CD4-positive, alpha-beta T cell (primary cell): ENCODE measurements at regions not wholly inside any gene's neighbourhood (a gene's known extent, or its start where the extent isn't known, plus 50 kb on each side); places are given as distances from the start of the nearest gene placed in this dataset.
"Not testable (repeated sequence)": the region's sequence is repeated elsewhere in the genome, so short reads cannot be mapped to it uniquely, and the experiment has no call there.

ENCODE experiments used
- ATAC-seq: fragments of 200-7000 bp; cut with Tn5 transposase; one replicate; pipeline ENCODE4 v1.10.0; 2022; ENCODE audit warnings: mild to moderate bottlenecking; ENCODE audit not compliant: poor library complexity
- CTCF ChIA-PET: fragments of 350-600 bp; sonication (Branson Sonifier 250); formaldehyde crosslinking; loops from one replicate; lab custom pipeline; 2021; ENCODE audit warnings: antibody characterized with exemption, inconsistent platforms; lab: Charles Lee
- POLR2A ChIA-PET: fragments of 350-600 bp; sonication (Branson Sonifier 250); formaldehyde crosslinking; loops from one replicate; lab custom pipeline; 2021; ENCODE audit warnings: antibody characterized with exemption, inconsistent platforms; lab: Charles Lee
- DNase-seq, 14 experiments: peaks; one replicate each; pipeline ENCODE4 v3.0.0-alpha.2; 2013 to 2020; ENCODE audit warnings: mixed read lengths in 2 of 14
- H3K27ac ChIP-seq, 2 donors: one replicate each; pipeline versions ENCODE4 v1.5.1 to v1.7.0; 2013; ENCODE audit warnings: low read length in 2 of 2, low read depth in 1 of 2, mild to moderate bottlenecking in 1 of 2
- H3K27me3 ChIP-seq, 2 experiments: 1 replicate in 1 of 2; 2 replicates in 1 of 2; pipeline versions ENCODE4 v1.6.1 to v1.7.0; 2013; ENCODE audit warnings: low read length in 2 of 2, control low read depth in 1 of 2, mild to moderate bottlenecking in 1 of 2, moderate library complexity in 1 of 2; ENCODE audit not compliant: insufficient read depth in 2 of 2, control insufficient read depth in 1 of 2
- H3K36me3 ChIP-seq: one replicate; pipeline ENCODE4 v1.6.1; 2013; ENCODE audit warnings: low read length, control low read depth; ENCODE audit not compliant: insufficient read depth
- H3K4me1 ChIP-seq: one replicate; pipeline ENCODE4 v1.6.1; 2013; ENCODE audit warnings: low read length, control low read depth; ENCODE audit not compliant: insufficient read depth
- H3K4me3 ChIP-seq: one replicate; pipeline ENCODE4 v1.5.1; 2013; ENCODE audit warnings: mild to moderate bottlenecking, low read length, moderate library complexity
- H3K9me3 ChIP-seq, 2 experiments: 1 replicate in 1 of 2; 2 replicates in 1 of 2; pipeline versions ENCODE4 v1.6.1 to v1.7.0; 2013; ENCODE audit warnings: low read length in 2 of 2, mild to moderate bottlenecking in 2 of 2, control low read depth in 1 of 2, moderate library complexity in 1 of 2; ENCODE audit not compliant: control insufficient read depth in 1 of 2, insufficient read depth in 1 of 2
- H3K27ac Mint-ChIP-seq: one replicate; pipeline ENCODE4 v1.8.0; 2020; ENCODE audit warnings: mixed read lengths
- H3K27me3 Mint-ChIP-seq: one replicate; pipeline ENCODE4 v1.8.0; 2021; ENCODE audit warnings: mixed read lengths
- H3K36me3 Mint-ChIP-seq: one replicate; pipeline ENCODE4 v1.8.0; 2021; ENCODE audit warnings: low read depth, mixed read lengths
- H3K4me1 Mint-ChIP-seq: one replicate; pipeline ENCODE4 v1.8.0; 2021; ENCODE audit warnings: low read depth, mixed read lengths
- H3K4me3 Mint-ChIP-seq: one replicate; pipeline ENCODE4 v1.8.0; 2020; ENCODE audit warnings: mild to moderate bottlenecking, mixed read lengths
- H3K9me3 Mint-ChIP-seq: one replicate; pipeline ENCODE4 v1.8.0; 2020; ENCODE audit warnings: mixed read lengths
- intact Hi-C, 2 experiments: fragments of 100-400 bp; cut with DNase I in 1 of 2; cut with micrococcal nuclease in 1 of 2; formaldehyde crosslinking; loops; one replicate each; pipeline versions ENCODE4 v1.15.1 to v1.9.0; 2023 to 2025; cut with DNase I, micrococcal nuclease
- TF ChIP-seq, protein P1 (sequence below): fragments of 200-600 bp; IDR thresholded peaks from one replicate; pipeline ENCODE4 v1.8.0; 2022; ENCODE audit warnings: antibody characterized with exemption, mild to moderate bottlenecking

DNA sequence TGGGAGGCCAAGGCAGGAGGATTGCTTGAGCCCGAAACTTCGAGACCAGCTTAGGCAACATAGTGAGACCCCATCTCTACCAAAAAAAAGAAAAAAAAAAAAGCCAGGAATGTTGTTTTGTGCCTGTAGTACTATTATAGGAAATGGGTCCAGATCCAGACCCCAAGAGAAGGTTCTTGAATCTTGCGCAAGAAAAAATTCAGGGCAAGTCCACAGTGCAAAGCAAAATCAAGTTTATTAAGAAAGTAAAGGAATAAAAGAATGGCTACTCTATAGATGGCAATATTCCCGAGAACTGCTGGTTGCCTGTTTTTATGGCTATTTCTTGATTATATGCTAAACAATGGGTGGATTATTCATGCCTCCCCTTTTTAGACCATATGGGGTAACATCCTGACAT lies 51.2 kb upstream of the RDX start:
- H3K27me3 Mint-ChIP-seq: no peaks in the 10 kb centered on the region
- TF ChIP-seq, protein P1, sequence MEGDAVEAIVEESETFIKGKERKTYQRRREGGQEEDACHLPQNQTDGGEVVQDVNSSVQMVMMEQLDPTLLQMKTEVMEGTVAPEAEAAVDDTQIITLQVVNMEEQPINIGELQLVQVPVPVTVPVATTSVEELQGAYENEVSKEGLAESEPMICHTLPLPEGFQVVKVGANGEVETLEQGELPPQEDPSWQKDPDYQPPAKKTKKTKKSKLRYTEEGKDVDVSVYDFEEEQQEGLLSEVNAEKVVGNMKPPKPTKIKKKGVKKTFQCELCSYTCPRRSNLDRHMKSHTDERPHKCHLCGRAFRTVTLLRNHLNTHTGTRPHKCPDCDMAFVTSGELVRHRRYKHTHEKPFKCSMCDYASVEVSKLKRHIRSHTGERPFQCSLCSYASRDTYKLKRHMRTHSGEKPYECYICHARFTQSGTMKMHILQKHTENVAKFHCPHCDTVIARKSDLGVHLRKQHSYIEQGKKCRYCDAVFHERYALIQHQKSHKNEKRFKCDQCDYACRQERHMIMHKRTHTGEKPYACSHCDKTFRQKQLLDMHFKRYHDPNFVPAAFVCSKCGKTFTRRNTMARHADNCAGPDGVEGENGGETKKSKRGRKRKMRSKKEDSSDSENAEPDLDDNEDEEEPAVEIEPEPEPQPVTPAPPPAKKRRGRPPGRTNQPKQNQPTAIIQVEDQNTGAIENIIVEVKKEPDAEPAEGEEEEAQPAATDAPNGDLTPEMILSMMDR: no peak
- H3K27ac ChIP-seq: no peak overlapping the region
- no peak overlapping the region for H3K4me3 ChIP-seq
- no peak overlapping the region for H3K4me3 Mint-ChIP-seq
- DNase-seq (no peak), ATAC-seq (no peak)
- peaks cover 23% of the 10 kb centered on the region for H3K4me1 ChIP-seq
- H3K9me3 Mint-ChIP-seq: no peaks in the 10 kb centered on the region
- CTCF ChIA-PET: no interaction called here
- no peaks in the 10 kb centered on the region for H3K27me3 ChIP-seq
- H3K4me1 Mint-ChIP-seq: peaks cover 28% of the 10 kb centered on the region
- POLR2A ChIA-PET: no interaction called here
- no peak overlapping the region for H3K27ac Mint-ChIP-seq
- H3K36me3 ChIP-seq: no peaks in the 10 kb centered on the region
- no peaks in the 10 kb centered on the region for H3K36me3 Mint-ChIP-seq
- H3K9me3 ChIP-seq: no peaks in the 10 kb centered on the region
- intact Hi-C loops: no loop called here

DNA sequence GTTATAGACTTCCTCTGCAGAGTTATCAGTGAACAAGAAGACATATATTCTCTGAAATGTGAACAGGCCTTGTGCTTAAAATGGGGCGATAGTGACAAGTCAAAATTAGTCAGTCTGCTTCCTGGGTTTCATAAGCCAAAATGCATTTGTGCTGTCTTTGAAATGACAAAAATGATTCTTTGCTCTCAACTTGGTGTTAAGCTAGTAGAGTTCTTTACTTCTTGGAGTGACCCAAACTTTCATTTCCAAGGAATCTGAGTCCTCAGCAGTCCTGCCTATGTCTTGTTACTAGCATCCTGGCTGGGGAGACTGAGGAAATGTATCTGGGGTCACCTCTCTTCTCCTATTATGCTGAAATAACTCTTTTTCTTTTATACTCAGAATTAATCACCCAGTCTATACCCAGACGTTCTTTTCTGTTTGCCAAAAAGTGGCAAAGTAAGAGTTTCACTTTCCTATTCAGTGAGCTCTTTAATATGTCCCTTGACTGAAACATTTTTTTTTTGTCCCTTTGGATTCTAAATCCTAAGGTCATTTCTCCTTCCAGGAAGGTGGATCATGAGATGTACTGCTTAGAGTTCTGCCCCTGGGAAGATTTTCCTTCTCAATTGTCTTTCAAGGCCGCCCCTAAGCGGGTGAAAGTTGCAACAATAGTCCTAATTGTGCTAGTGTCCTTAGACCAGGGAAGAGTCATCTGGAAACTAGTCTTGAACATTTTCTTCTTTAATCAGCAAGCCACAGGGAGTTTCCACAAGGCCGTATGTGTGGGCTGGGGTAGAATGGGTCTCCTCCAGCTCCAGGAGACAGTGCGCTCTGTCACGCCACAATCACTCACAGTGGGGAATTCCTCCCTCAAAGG lies 53.0 kb upstream of the RDX start:
- CTCF ChIA-PET: interaction anchor here (1.3 kb wide), 1 partner anchor 24 kb away, joined by 3 read pairs; no protein-coding TSS in a partner anchor
- H3K9me3 Mint-ChIP-seq: no peaks in the 10 kb centered on the region
- POLR2A ChIA-PET: no interaction called here
- peak overlapping the region; percentile 31 for H3K4me3 Mint-ChIP-seq
- peak overlapping the region in 1 of 2 donors; percentile 19 for H3K27ac ChIP-seq
- no peaks in the 10 kb centered on the region for H3K27me3 ChIP-seq
- peaks cover 28% of the 10 kb centered on the region for H3K4me1 Mint-ChIP-seq
- no peaks in the 10 kb centered on the region for H3K27me3 Mint-ChIP-seq
- H3K4me3 ChIP-seq: peak overlapping the region; percentile 7
- DNase-seq: peak in 3 of 14 experiments; percentile 22 to 50 (median 24)
- TF ChIP-seq, protein P1: no peak
- intact Hi-C loops: no loop called here
- H3K36me3 Mint-ChIP-seq: no peaks in the 10 kb centered on the region
- H3K27ac Mint-ChIP-seq: peak overlapping the region; percentile 22
- no peaks in the 10 kb centered on the region for H3K36me3 ChIP-seq
- H3K9me3 ChIP-seq: no peaks in the 10 kb centered on the region
- ATAC-seq: no peak
- H3K4me1 ChIP-seq: peaks cover 23% of the 10 kb centered on the region

DNA sequence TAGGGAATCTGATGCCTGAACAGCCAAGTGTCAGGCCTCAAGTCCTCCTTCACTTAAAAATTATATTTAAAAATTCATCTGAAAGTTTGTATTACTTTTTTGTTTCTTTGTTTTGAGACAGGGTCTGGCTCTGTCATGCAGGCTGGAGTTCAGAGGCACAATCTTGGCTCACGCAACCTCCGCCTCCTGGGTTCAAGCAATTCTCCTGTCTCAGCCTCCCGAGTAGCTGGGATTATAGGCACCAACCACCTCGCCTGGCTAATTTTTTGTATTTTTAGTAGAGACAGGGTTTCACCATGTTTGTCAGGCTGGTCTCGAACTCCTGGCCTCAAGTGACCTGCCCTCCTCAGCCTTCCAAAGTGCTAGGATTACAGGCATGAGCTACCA lies 53.6 kb upstream of the RDX start:
- intact Hi-C loops, H3K27ac ChIP-seq: not testable (repeated sequence)

More for the DNA sequence above, 53.6 kb upstream of the RDX start:
- CTCF ChIA-PET, H3K4me3 Mint-ChIP-seq, H3K9me3 ChIP-seq, H3K4me3 ChIP-seq, H3K36me3 ChIP-seq, H3K36me3 Mint-ChIP-seq, H3K27me3 ChIP-seq, DNase-seq, H3K27me3 Mint-ChIP-seq, H3K27ac Mint-ChIP-seq, H3K9me3 Mint-ChIP-seq, ATAC-seq, POLR2A ChIA-PET: not testable (repeated sequence)
- H3K4me1 Mint-ChIP-seq: peaks cover 28% of the 10 kb centered on the region
- H3K4me1 ChIP-seq: peaks cover 23% of the 10 kb centered on the region
